Dendritic cell treated with granulocyte-macrophage colony-stimulating factor and Interleukin-4, amounts not matched to agents 40 ng/mL and 50 ng/mL, for 4 days (primary cell): ENCODE measurements at regions not wholly inside any gene's neighbourhood (a gene's known extent, or its start where the extent isn't known, plus 50 kb on each side); places are given as distances from the start of the nearest gene placed in this dataset.

Experiments
- H3K27ac Mint-ChIP-seq: one replicate; pipeline ENCODE4 v1.8.0; 2022; ENCODE audit warnings: mild to moderate bottlenecking, mixed read lengths
- H3K27me3 Mint-ChIP-seq: one replicate; pipeline ENCODE4 v1.8.0; 2022; ENCODE audit warnings: mild to moderate bottlenecking, mixed read lengths
- H3K36me3 Mint-ChIP-seq: one replicate; pipeline ENCODE4 v1.8.0; 2022; ENCODE audit warnings: low read depth, mixed read lengths
- H3K4me1 Mint-ChIP-seq: one replicate; pipeline ENCODE4 v1.8.0; 2022; ENCODE audit warnings: low read depth, mixed read lengths
- H3K4me3 Mint-ChIP-seq: one replicate; pipeline ENCODE4 v1.8.0; 2022; ENCODE audit warnings: mild to moderate bottlenecking, moderate library complexity, mixed read lengths
- H3K9me3 Mint-ChIP-seq: one replicate; pipeline ENCODE4 v1.8.0; 2022; ENCODE audit warnings: mixed read lengths
- intact Hi-C: fragments of 100-400 bp; cut with micrococcal nuclease; formaldehyde crosslinking; loops from one replicate; pipeline ENCODE4 v1.15.0; 2022

- intact Hi-C loops = no loop called here
- no peak overlapping the region for H3K4me3 Mint-ChIP-seq
- H3K27me3 Mint-ChIP-seq = no peaks in the 10 kb centered on the region
- no peaks in the 10 kb centered on the region for H3K9me3 Mint-ChIP-seq
- no peaks in the 10 kb centered on the region for H3K4me1 Mint-ChIP-seq
- no peak overlapping the region for H3K27ac Mint-ChIP-seq
- no peaks in the 10 kb centered on the region for H3K36me3 Mint-ChIP-seq
These were observed 310.7 kb downstream of the DIPK2A start for GRCh38 chr3:144282313-144282712.

GRCh38 chr3:144286235-144286910 is 314.8 kb downstream of the DIPK2A start:
- H3K4me1 Mint-ChIP-seq = no peaks in the 10 kb centered on the region

GRCh38 chr3:144287001-144287400 is 315.4 kb downstream of the DIPK2A start:
- no peaks in the 10 kb centered on the region for H3K36me3 Mint-ChIP-seq
- H3K9me3 Mint-ChIP-seq = no peaks in the 10 kb centered on the region
- no peaks in the 10 kb centered on the region for H3K4me1 Mint-ChIP-seq

More at GRCh38 chr3:144286235-144286910, 314.8 kb downstream of the DIPK2A start:
- Mint-ChIP-seq H3K27me3 (no peaks in the 10 kb centered on the region), H3K27ac (no peak overlapping the region), H3K36me3 (no peaks in the 10 kb centered on the region), H3K4me3 (no peak overlapping the region), H3K9me3 (no peaks in the 10 kb centered on the region)
- intact Hi-C loops = no loop called here

GRCh38 chr3:144289057-144289456 is 317.4 kb downstream of the DIPK2A start:
- H3K27me3 Mint-ChIP-seq = no peaks in the 10 kb centered on the region
- intact Hi-C loops = no loop called here
- no peaks in the 10 kb centered on the region for H3K36me3 Mint-ChIP-seq
- no peaks in the 10 kb centered on the region for H3K4me1 Mint-ChIP-seq
- H3K27ac Mint-ChIP-seq = no peak overlapping the region
- H3K4me3 Mint-ChIP-seq = no peak overlapping the region
- H3K9me3 Mint-ChIP-seq = no peaks in the 10 kb centered on the region

More at GRCh38 chr3:144287001-144287400, 315.4 kb downstream of the DIPK2A start:
- Mint-ChIP-seq H3K27ac (no peak overlapping the region), H3K27me3 (no peaks in the 10 kb centered on the region), H3K4me3 (no peak overlapping the region)
- intact Hi-C loops = no loop called here

GRCh38 chr3:144294659-144295538 is 323.3 kb downstream of the DIPK2A start:
- Mint-ChIP-seq H3K9me3 (no peaks in the 10 kb centered on the region), H3K36me3 (no peaks in the 10 kb centered on the region), H3K27ac (no peak overlapping the region), H3K27me3 (no peaks in the 10 kb centered on the region), H3K4me3 (no peak overlapping the region), H3K4me1 (no peaks in the 10 kb centered on the region)
- intact Hi-C loops = no loop called here

GRCh38 chr3:144295613-144296012 is 324.0 kb downstream of the DIPK2A start:
- Mint-ChIP-seq H3K9me3 (no peaks in the 10 kb centered on the region), H3K36me3 (no peaks in the 10 kb centered on the region), H3K4me1 (no peaks in the 10 kb centered on the region), H3K27me3 (no peaks in the 10 kb centered on the region), H3K27ac (no peak overlapping the region), H3K4me3 (no peak overlapping the region)
- intact Hi-C loops = no loop called here

- no peaks in the 10 kb centered on the region for H3K27me3 Mint-ChIP-seq
- H3K4me1 Mint-ChIP-seq = no peaks in the 10 kb centered on the region
- peaks cover 2% of the 10 kb centered on the region for H3K9me3 Mint-ChIP-seq
- no peak overlapping the region for H3K4me3 Mint-ChIP-seq
- no peak overlapping the region for H3K27ac Mint-ChIP-seq
- intact Hi-C loops = no loop called here
- no peaks in the 10 kb centered on the region for H3K36me3 Mint-ChIP-seq
These were observed 325.2 kb downstream of the DIPK2A start for GRCh38 chr3:144296808-144297207.

- Mint-ChIP-seq H3K27ac (no peak overlapping the region), H3K4me1 (no peaks in the 10 kb centered on the region), H3K4me3 (no peak overlapping the region), H3K36me3 (no peaks in the 10 kb centered on the region), H3K9me3 (peaks cover 30% of the 10 kb centered on the region), H3K27me3 (no peaks in the 10 kb centered on the region)
- intact Hi-C loops = no loop called here
These were observed 330.2 kb downstream of the DIPK2A start for GRCh38 chr3:144301863-144302262.

- Mint-ChIP-seq H3K9me3 (peaks cover 16% of the 10 kb centered on the region), H3K27ac (no peak overlapping the region), H3K36me3 (no peaks in the 10 kb centered on the region), H3K27me3 (no peaks in the 10 kb centered on the region), H3K4me3 (no peak overlapping the region), H3K4me1 (no peaks in the 10 kb centered on the region)
- intact Hi-C loops = no loop called here
These were observed 336.3 kb downstream of the DIPK2A start for GRCh38 chr3:144307951-144308350.

GRCh38 chr3:144308396-144308795 is 336.8 kb downstream of the DIPK2A start:
- Mint-ChIP-seq H3K36me3 (no peaks in the 10 kb centered on the region), H3K4me1 (no peaks in the 10 kb centered on the region), H3K4me3 (no peak overlapping the region), H3K27ac (no peak overlapping the region), H3K27me3 (no peaks in the 10 kb centered on the region), H3K9me3 (peaks cover 12% of the 10 kb centered on the region)
- intact Hi-C loops = no loop called here

- Mint-ChIP-seq H3K36me3 (no peaks in the 10 kb centered on the region), H3K9me3 (no peaks in the 10 kb centered on the region), H3K4me3 (no peak overlapping the region), H3K4me1 (no peaks in the 10 kb centered on the region), H3K27me3 (no peaks in the 10 kb centered on the region), H3K27ac (no peak overlapping the region)
- intact Hi-C loops = no loop called here
These were observed 341.1 kb downstream of the DIPK2A start for GRCh38 chr3:144312702-144313101.

GRCh38 chr3:144314946-144315345 is 343.3 kb downstream of the DIPK2A start:
- H3K27ac Mint-ChIP-seq = no peak overlapping the region
- H3K4me1 Mint-ChIP-seq = no peaks in the 10 kb centered on the region
- H3K4me3 Mint-ChIP-seq = no peak overlapping the region
- intact Hi-C loops = no loop called here
- no peaks in the 10 kb centered on the region for H3K9me3 Mint-ChIP-seq
- H3K27me3 Mint-ChIP-seq = no peaks in the 10 kb centered on the region
- no peaks in the 10 kb centered on the region for H3K36me3 Mint-ChIP-seq

GRCh38 chr3:144317961-144318360 is 346.3 kb downstream of the DIPK2A start:
- Mint-ChIP-seq H3K36me3 (no peaks in the 10 kb centered on the region), H3K9me3 (peaks cover 13% of the 10 kb centered on the region), H3K4me3 (no peak overlapping the region), H3K4me1 (no peaks in the 10 kb centered on the region), H3K27ac (no peak overlapping the region), H3K27me3 (no peaks in the 10 kb centered on the region)
- intact Hi-C loops = no loop called here

GRCh38 chr3:144324076-144324475 is 352.5 kb downstream of the DIPK2A start:
- peaks cover 18% of the 10 kb centered on the region for H3K4me1 Mint-ChIP-seq
- H3K27ac Mint-ChIP-seq = no peak overlapping the region
- H3K4me3 Mint-ChIP-seq = no peak overlapping the region
- H3K9me3 Mint-ChIP-seq = peaks cover 36% of the 10 kb centered on the region
- intact Hi-C loops = no loop called here
- no peaks in the 10 kb centered on the region for H3K27me3 Mint-ChIP-seq
- no peaks in the 10 kb centered on the region for H3K36me3 Mint-ChIP-seq
